ENCODE measurements at regions not wholly inside any gene's neighbourhood (a gene's known extent, or its start where the extent isn't known, plus 50 kb on each side); places are given as distances from the start of the nearest gene placed in this dataset.

DNA sequence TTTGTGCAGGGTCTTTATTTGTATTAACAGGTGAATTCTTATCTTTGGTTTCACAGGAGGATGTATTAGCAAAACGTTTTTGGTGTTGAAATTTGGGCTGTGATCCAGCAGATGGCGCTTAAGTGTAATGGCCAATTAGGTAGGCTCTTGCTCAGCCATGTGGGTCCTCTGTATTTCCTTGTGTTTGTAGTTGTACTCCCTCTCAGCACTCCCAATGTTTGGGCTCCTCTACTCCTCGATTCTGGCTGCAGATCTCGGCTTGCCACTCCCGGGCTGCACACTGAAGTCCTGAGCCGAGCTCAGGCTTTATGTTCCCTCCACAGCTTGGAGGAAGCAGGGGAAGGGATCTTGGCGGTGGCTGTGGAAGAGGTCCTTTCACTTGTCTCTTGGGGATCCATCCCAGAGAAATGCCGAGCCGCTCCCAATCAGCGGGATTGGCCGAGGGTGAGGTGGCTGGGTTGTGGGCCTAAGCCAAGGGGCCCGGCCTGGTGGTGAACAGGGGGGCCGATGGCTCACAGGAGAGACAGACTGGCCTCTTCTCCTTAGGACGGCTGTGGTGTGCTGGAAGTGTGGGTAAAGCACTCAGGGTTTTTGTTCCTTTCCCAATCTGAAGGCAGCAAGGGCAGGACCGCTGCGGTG is 133.7 kb downstream of the AEBP2 start:
- Histone ChIP-seq H3K36me3 (no peaks in the 10 kb centered on the region), H3K27me3 (no peaks in the 10 kb centered on the region), H3K9me3 (peaks cover 0 to 3% (median 0%) of the 10 kb centered on the region in 12 donors), H3K27ac (no peak overlapping the region), H3K4me3 (no peak overlapping the region), H3K4me1 (peaks cover 3 to 30% (median 17%) of the 10 kb centered on the region in 12 donors)
- WGBS, 4 donors, result 81 to 89% (median 86%) methylated on average over 15 to 16 of the region's 16 CpGs
- ATAC-seq (no peak), DNase-seq (no peak)
- TF ChIP-seq POLR2A (IDR thresholded peaks at IDR 0.05), result no peak
- TF ChIP-seq, protein P1, sequence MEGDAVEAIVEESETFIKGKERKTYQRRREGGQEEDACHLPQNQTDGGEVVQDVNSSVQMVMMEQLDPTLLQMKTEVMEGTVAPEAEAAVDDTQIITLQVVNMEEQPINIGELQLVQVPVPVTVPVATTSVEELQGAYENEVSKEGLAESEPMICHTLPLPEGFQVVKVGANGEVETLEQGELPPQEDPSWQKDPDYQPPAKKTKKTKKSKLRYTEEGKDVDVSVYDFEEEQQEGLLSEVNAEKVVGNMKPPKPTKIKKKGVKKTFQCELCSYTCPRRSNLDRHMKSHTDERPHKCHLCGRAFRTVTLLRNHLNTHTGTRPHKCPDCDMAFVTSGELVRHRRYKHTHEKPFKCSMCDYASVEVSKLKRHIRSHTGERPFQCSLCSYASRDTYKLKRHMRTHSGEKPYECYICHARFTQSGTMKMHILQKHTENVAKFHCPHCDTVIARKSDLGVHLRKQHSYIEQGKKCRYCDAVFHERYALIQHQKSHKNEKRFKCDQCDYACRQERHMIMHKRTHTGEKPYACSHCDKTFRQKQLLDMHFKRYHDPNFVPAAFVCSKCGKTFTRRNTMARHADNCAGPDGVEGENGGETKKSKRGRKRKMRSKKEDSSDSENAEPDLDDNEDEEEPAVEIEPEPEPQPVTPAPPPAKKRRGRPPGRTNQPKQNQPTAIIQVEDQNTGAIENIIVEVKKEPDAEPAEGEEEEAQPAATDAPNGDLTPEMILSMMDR (IDR thresholded peaks at IDR 0.05), result peak in 7 of 12 donors; percentile 8 to 43 (median 28)
- intact Hi-C loops (cut with DNase I), result loop anchor here in 1 of 10 donors (10.0 kb wide), 1 partner anchor 72 kb away; no protein-coding TSS in a partner anchor

DNA sequence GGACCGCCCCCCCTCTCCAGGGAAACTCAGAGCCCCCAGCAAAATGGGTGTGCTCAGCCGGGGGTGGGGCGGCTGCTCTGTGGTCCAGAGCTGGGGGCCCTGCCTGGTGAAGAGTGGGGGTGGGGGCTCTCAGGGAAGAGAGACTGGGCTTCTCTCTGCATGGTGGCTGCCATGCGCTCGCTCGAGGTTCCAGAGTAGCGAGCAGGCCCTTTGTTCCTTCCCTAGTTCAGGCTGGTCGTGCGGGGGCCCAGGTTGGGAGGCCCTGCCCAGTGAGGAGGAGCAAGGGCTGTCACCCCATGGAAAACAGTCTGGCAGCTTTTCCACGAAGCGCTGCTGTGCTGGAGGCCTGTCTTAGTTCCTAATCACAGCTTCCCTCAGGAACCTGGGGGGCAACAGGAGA is 134.6 kb downstream of the AEBP2 start:
- H3K36me3 ChIP-seq, result no peaks in the 10 kb centered on the region
- TF ChIP-seq, protein P1 (IDR thresholded peaks at IDR 0.05), result no peak
- TF ChIP-seq POLR2A (IDR thresholded peaks at IDR 0.05), result no peak
- WGBS, 4 donors, result 94 to 97% (median 96%) methylated on average over 4 to 11 of the region's 11 CpGs
- H3K27ac ChIP-seq, result no peak overlapping the region
- H3K27me3 ChIP-seq, result no peaks in the 10 kb centered on the region
- peaks cover 0 to 3% (median 0%) of the 10 kb centered on the region in 12 donors for H3K9me3 ChIP-seq
- peaks cover 3 to 30% (median 17%) of the 10 kb centered on the region in 12 donors for H3K4me1 ChIP-seq
- no peak for DNase-seq
- no peak for ATAC-seq
- no peak overlapping the region for H3K4me3 ChIP-seq
- intact Hi-C loops (cut with DNase I), result loop anchor here in 1 of 10 donors (10.0 kb wide), 1 partner anchor 71 kb away; no protein-coding TSS in a partner anchor

DNA sequence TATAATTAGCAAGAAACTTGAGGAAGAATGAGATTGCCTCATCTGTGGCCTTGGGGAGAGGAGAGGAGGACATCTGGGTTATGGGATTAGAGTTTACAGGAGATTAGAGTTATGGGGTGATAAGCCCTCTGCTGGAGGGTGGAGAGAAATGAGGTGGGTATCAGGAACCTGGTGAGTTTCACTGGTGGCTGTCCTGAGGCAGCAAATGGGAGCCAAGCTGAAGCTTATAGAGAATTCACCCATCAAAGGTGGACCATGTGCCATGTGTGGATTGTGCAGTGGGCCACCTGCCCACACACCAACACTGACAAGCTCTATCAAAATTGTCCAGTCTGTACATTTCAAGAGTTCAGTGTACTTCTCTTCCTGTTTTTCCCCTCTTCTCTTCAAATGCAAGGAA is 135.3 kb downstream of the AEBP2 start:
- DNase-seq, result no peak
- ATAC-seq, result no peak
- Histone ChIP-seq H3K36me3 (no peaks in the 10 kb centered on the region), H3K9me3 (no peaks in the 10 kb centered on the region), H3K4me1 (peaks cover 3 to 30% (median 17%) of the 10 kb centered on the region in 12 donors), H3K27ac (no peak overlapping the region), H3K27me3 (no peaks in the 10 kb centered on the region), H3K4me3 (no peak overlapping the region)
- intact Hi-C loops (cut with DNase I), result loop anchor here in 1 of 10 donors (10.0 kb wide), 1 partner anchor 70 kb away; no protein-coding TSS in a partner anchor
- TF ChIP-seq POLR2A (IDR thresholded peaks at IDR 0.05), result no peak
- TF ChIP-seq, protein P1 (IDR thresholded peaks at IDR 0.05), result no peak

DNA sequence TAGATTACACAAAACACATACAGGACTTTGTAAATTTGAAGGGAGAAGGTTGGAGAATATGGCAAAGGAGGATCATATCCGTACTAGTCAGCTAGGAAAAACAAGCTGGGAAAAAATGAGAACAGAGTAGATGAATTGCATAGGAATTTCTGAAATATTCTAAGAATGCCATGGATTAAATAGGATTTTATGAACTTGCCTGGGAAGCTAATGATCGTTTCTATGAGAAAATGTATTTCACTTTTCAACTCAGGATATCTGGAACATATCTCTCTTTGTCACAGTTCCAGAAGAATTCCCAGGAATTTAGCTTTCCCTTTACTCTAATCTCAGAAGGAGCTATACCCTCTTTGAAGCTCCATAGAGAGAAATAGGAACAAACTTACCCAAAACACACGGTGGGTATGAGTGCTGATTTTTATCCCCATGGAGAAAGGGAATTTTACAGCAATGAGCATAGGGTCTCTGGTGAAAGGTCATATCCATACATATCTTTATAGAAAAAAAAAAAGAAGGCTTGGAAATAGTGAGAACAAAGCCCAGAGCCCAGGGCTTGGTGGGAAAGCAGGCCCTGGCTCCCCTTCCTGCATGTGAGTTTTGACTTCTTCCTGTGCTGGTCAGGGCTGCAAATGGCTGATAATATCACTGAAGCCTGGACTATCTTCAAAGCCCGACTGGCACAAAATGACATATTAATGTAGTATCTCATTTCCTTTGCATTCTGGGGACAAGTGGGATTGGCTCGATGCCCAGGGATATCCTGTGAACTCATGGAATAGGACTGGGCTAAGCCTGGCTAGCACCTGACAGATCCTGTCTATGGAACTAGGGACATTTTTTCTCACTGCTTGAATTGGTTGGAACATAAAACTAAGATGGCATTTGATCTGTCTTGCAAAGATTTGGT is 136.3 kb downstream of the AEBP2 start:
- WGBS, 4 donors, result 31 to 43% (median 37%) methylated on average over 5 of the region's 5 CpGs
- H3K4me3 ChIP-seq, result no peak overlapping the region
- H3K36me3 ChIP-seq, result no peaks in the 10 kb centered on the region
- DNase-seq (peak in 4 of 5 donors; percentile 69 to 81 (median 79)), ATAC-seq (peak; percentile 86 to 95 (median 90))
- no peaks in the 10 kb centered on the region for H3K27me3 ChIP-seq
- intact Hi-C loops (cut with DNase I), result loop anchor here in 1 of 10 donors (10.0 kb wide), 1 partner anchor 69 kb away; no protein-coding TSS in a partner anchor
- peaks cover 3 to 30% (median 17%) of the 10 kb centered on the region in 12 donors for H3K4me1 ChIP-seq
- no peaks in the 10 kb centered on the region for H3K9me3 ChIP-seq
- peak overlapping the region in 7 of 12 donors; percentile 8 to 31 (median 18) for H3K27ac ChIP-seq
- TF ChIP-seq POLR2A (IDR thresholded peaks at IDR 0.05), result no peak
- TF ChIP-seq, protein P1 (IDR thresholded peaks at IDR 0.05), result no peak

Measured in heart left ventricle (tissue), 16 donors.